Activated naive CD4-positive, alpha-beta T cell treated with anti-CD3 and anti-CD28 coated beads, Interleukin-2, amount 50 U/mL, for 72 hours (primary cell): ENCODE measurements at regions not wholly inside any gene's neighbourhood (a gene's known extent, or its start where the extent isn't known, plus 50 kb on each side); places are given as distances from the start of the nearest gene placed in this dataset.

Experiments used
- ATAC-seq, 2 donors: fragments of 150-1000 bp; cut with Tn5 transposase; 2 replicates each; pipeline ENCODE4 v1.10.0; 2021; ENCODE audit warnings: mild to moderate bottlenecking in 2 of 2, moderate library complexity in 2 of 2
- DNase-seq, 2 donors: peaks; one replicate each; pipeline ENCODE4 v3.0.0; 2021 to 2022; ENCODE audit warnings: low spot score in 2 of 2
- H3K27ac Mint-ChIP-seq, 2 donors: one replicate each; pipeline ENCODE4 v1.8.0; 2022; ENCODE audit warnings: mild to moderate bottlenecking in 2 of 2, mixed read lengths in 2 of 2
- H3K36me3 Mint-ChIP-seq, 2 donors: one replicate each; pipeline ENCODE4 v1.8.0; 2022; ENCODE audit warnings: mixed read lengths in 2 of 2
- H3K9me3 Mint-ChIP-seq, 2 donors: one replicate each; pipeline ENCODE4 v1.8.0; 2022; ENCODE audit warnings: mixed read lengths in 2 of 2

DNA sequence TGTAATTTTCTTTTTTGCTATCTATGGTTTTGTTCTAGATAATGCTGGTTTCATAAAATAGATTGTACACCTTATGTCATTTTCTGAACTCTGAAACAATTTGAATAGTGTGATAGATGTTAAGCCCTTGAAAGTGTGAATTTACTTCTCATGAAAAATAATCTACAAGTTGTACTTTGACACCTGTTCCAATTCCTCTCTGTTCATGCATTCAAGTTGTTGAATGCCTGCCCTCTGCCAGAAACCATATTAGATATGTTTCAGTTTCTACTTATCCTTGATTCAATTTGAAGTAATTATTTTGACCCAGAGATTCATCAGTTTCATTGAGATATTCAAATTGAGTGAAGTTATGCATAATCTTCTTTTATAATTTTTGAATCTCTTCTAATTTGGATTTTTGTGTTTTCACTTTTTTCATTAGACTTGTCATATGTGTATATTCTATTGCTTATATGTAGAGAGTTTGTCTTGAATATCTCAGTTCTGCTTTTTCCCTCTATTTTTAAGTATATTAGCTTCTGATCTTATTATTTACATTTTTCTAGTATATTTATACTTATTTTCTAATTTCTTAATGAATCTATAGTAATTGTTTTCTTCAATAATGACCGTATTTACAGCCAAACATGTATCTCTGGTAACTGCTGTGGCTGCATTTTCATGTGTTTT, 143.3 kb upstream of the TACR1 start:
- DNase-seq (no peak), ATAC-seq (no peak)
- Mint-ChIP-seq H3K9me3 (no peaks in the 10 kb centered on the region), H3K27ac (no peak overlapping the region), H3K36me3 (no peaks in the 10 kb centered on the region)

DNA sequence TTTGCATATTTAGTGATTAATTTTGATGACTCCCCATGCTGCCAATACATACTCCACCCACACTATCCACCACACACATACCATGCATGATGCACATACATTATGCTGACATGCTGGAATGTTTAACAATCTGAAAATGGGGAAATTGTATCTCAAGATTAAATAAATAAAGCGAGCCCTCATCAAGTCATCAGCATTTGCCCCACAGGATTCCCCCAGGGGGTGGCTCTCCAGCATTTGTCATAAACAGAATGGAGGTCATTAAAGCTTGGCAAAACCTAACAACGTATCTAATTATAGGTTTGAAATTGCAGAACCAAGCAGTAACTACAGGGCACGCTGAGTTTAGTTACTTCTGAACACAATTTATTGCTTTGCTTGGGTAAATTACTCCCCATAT, 141.2 kb upstream of the TACR1 start:
- DNase-seq (no peak), ATAC-seq (no peak)
- no peaks in the 10 kb centered on the region for H3K36me3 Mint-ChIP-seq
- no peak overlapping the region for H3K27ac Mint-ChIP-seq
- no peaks in the 10 kb centered on the region for H3K9me3 Mint-ChIP-seq

DNA sequence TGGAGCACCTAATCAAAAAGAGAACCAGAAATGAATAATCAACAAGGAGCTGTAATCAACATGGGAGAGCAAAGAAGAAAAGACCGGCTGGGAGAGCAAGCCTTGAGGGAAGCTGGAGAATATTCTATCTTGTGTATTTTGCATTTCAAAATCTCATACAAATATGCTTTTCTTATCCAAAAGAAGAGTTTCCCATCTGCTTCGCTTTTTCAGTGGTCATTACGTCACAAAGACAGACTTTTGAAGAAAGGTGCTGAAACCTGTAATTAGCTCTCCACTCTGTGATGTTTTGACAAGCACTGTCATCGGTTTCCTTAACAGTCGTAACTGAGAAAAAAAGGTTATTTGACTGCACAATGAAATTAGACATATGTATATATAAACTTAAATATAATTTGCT, 139.1 kb upstream of the TACR1 start:
- peaks cover 0 to 5% of the 10 kb centered on the region in 2 donors for H3K36me3 Mint-ChIP-seq
- ATAC-seq = no peak
- no peak overlapping the region for H3K27ac Mint-ChIP-seq
- no peaks in the 10 kb centered on the region for H3K9me3 Mint-ChIP-seq
- no peak for DNase-seq

DNA sequence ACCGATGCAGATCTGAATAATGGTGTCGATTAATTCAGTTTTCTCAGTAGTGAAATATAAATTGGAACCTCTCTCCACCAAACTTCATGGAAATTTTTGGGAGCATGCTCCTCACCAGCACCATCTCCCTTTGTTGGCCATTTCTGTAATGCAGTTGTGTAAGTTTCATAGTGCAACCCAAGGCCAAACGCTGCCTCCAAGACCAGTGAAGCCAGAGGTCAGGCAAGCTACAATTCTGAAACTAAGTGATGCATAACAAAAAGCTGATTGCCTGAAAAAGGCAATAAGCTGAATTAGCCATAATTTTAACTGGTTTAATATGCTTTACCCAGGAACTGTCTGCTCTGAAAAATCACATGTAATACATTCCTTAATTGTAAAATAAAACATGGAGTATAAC, 138.3 kb upstream of the TACR1 start:
- H3K9me3 Mint-ChIP-seq = no peaks in the 10 kb centered on the region
- no peak for DNase-seq
- ATAC-seq = no peak
- H3K36me3 Mint-ChIP-seq = peaks cover 0 to 5% of the 10 kb centered on the region in 2 donors
- H3K27ac Mint-ChIP-seq = no peak overlapping the region

DNA sequence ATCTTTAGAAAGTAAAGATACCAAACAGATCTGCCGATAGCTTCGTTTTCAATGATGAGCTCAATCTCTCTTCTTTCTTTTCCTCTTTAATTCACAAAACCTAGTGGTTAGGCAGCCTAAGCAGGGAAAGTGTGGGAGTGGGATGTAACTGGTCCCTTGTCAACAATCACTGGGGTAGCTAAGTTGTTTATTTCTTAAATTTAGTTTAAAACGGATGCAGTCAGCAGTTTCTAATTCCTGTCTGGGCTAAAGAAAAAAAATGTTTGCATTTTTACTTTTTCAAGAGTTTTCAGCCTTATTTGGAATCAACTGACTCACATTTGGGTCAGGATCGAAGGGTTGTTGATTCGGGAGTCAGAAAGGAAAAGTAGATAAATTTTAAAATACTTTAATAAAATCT, 137.7 kb upstream of the TACR1 start:
- DNase-seq = no peak
- no peak for ATAC-seq
- H3K9me3 Mint-ChIP-seq = no peaks in the 10 kb centered on the region
- H3K36me3 Mint-ChIP-seq = peaks cover 0 to 5% of the 10 kb centered on the region in 2 donors
- H3K27ac Mint-ChIP-seq = no peak overlapping the region

DNA sequence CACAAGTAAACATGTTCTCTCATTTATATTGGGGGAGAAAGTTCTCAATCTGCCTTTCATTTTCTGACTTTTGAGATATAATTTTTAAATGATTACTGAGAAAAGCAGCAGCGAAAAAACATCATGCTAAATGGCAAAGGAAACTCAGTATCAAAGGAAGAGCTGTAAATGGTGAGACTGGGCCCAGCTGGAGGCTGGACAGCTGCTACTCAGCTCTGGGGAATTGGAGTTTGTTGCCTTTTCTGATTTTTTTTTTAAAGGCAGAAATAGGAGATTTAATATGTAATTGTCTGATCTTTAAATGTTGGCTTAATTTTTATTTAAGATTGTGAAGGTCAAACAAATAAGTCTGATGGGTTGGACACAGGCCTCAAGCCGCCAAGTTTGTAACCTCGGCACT, 137.1 kb upstream of the TACR1 start:
- no peak for ATAC-seq
- Mint-ChIP-seq H3K27ac (no peak overlapping the region), H3K36me3 (peaks cover 0 to 5% of the 10 kb centered on the region in 2 donors), H3K9me3 (no peaks in the 10 kb centered on the region)
- DNase-seq = no peak

DNA sequence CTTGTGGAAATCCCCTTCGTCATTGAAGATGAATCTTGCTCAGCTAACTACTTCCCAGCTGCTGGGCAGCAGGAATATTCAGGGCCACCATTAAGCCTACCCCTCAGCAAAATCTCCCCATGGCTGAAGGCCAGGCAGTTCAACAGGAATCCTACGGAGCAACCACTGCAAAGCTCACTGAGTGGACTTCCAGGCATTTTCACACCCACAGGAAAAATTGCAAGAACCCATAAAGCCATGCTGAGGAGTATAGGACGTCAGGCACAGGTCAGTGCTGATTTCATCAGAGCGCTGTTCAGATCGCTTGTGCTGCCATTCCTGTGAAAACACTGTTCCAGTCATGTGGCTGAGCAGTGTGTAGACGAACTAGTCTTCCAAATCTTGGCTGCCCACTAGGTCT, 134.8 kb upstream of the TACR1 start:
- Mint-ChIP-seq H3K36me3 (peaks cover 0 to 5% of the 10 kb centered on the region in 2 donors), H3K9me3 (no peaks in the 10 kb centered on the region), H3K27ac (no peak overlapping the region)
- DNase-seq (no peak), ATAC-seq (no peak)

DNA sequence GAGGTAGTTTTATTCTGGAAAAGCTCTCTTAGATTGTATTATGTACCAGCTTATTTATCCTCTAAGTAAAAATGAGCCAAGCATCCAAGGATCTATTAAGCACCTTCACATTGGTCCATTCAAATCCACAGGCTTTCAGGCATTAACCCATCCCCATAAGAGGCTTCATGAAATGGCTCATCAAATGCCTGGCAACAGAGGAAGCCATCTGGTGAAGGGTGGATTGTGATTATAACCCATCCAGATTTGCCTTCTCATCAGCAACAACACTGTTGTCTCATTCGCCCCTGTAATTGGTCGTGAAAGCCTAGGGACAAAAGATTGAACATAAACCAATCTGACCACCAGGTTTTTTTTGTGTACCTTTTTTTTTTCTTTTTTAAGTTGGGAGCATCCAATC, 134.3 kb upstream of the TACR1 start:
- H3K36me3 Mint-ChIP-seq = peaks cover 0 to 5% of the 10 kb centered on the region in 2 donors
- no peak overlapping the region for H3K27ac Mint-ChIP-seq
- ATAC-seq (no peak), DNase-seq (no peak)
- H3K9me3 Mint-ChIP-seq = no peaks in the 10 kb centered on the region

DNA sequence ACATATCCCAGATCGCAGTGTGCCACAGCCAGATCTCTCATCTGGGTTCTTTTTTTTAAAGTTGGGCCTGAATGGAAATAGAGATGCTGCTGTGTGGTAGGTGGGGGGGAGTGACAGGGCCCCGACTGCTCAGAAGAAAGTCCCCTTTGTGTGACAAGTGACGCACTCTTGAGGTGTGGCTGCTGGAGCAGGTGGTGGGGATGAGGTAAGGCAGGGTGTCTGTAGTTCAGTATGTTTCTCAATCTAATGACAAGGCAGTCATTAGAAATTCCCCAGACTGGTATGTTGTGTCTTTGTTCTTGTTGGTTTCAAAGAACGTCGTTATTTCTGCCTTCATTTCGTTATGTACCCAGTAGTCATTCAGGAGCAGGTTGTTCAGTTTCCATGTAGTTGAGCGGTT, 128.8 kb upstream of the TACR1 start:
- Mint-ChIP-seq H3K9me3 (no peaks in the 10 kb centered on the region), H3K36me3 (peaks cover 0 to 5% of the 10 kb centered on the region in 2 donors), H3K27ac (no peak overlapping the region)
- ATAC-seq (no peak), DNase-seq (no peak)

DNA sequence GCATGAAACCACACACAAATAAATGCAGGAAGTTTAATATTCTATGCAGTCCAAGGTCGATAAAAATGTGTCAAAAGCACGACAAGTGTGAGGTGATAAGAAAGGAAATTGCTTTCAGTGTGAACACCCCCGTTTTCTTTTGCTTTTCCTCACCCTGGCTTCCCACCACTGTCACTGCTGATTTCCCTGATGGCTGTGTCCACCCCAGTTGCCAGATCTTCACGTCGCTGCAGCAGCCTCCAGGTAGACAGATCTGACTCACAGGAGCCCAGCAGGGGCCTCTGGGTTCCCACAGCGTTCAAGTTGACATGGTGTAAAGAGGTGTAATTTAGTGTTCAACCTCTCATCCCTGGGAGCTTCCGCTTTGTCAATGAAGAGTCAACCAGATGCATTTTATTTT, 128.0 kb upstream of the TACR1 start:
- no peak for ATAC-seq
- Mint-ChIP-seq H3K27ac (no peak overlapping the region), H3K9me3 (no peaks in the 10 kb centered on the region), H3K36me3 (peaks cover 0 to 5% of the 10 kb centered on the region in 2 donors)
- DNase-seq = no peak

DNA sequence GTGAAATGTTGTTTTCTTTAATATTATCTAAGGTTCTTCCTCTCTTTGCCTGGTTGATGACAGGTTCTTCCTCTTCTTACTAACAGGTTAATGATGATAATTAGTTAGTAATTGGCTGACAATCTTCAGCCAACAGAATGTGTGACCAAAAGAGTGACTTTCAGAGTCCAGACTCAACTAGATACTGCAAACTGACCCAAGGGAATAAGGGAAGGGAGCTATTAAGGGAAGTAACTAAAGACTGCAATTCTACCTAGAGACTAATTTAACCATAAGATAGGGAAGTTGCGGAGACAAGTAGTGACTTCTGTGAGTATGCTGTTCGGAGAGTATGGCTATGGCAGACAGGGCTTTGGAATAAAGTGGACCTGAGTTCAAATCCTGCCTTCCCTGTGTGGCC, 127.3 kb upstream of the TACR1 start:
- Mint-ChIP-seq H3K9me3 (no peaks in the 10 kb centered on the region), H3K36me3 (peaks cover 0 to 5% of the 10 kb centered on the region in 2 donors), H3K27ac (no peak overlapping the region)
- ATAC-seq (no peak), DNase-seq (no peak)

DNA sequence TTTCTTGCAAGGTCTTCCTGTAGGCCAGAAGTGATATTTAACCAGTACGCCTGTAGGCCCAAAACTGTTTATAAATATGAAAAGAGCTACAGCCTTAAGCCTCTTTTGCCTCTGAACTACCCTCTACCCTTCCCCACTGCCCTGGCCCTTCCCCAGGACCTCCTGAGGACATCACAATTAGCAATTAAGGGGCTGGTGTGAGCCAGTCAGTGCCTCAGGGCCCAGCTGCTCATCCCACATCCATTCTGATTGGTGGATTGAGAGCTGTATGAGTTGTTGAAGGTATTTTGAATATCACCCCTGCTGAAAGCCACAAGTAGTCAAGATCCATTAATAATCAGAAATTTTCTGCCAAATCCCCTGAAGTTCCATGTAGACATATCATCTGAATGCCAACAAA, 126.3 kb upstream of the TACR1 start:
- H3K36me3 Mint-ChIP-seq = peaks cover 0 to 5% of the 10 kb centered on the region in 2 donors
- H3K27ac Mint-ChIP-seq = no peak overlapping the region
- no peak for ATAC-seq
- no peak for DNase-seq
- no peaks in the 10 kb centered on the region for H3K9me3 Mint-ChIP-seq

DNA sequence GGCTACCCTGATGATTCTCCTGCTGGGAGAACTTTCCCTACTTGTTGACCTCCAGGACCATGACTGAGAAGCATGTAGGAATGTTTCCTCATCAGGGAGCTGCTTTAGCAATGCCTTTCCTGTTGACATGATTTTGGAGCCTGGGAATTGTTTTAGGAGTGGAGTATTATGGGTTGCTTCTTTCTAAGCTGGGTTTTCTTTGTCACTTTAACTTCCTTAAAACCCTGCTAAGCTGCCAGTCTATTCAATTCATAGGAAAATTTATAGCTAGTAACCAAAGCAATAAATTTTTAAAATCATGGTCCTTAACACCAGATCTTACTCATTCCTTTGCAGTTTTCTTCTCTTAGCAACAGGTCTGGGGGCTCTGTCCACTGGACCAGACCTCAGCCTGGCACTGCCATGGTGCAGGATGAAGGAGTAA, 125.6 kb upstream of the TACR1 start:
- DNase-seq = no peak
- H3K9me3 Mint-ChIP-seq = no peaks in the 10 kb centered on the region
- peaks cover 0 to 5% of the 10 kb centered on the region in 2 donors for H3K36me3 Mint-ChIP-seq
- ATAC-seq = no peak
- H3K27ac Mint-ChIP-seq = no peak overlapping the region

DNA sequence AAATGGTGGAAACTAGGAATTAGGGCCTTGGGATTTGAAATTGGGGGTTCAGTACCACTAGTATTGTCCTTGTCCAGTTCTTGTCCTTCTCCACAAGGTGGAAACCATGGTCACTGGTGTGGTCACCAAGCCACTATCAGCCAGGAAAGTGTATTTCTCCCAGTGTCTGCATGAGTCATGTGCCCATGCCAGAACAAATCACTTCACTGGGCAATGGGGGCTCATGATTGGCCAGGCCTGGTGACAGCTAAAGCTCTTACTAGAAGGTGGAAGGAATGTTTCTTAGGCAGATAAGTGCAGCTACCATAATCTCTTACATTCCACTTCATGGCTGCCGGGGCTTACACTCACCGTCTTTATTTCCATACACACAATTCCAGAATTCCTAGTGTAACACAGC, 124.8 kb upstream of the TACR1 start:
- Mint-ChIP-seq H3K36me3 (peaks cover 0 to 5% of the 10 kb centered on the region in 2 donors), H3K9me3 (no peaks in the 10 kb centered on the region), H3K27ac (no peak overlapping the region)
- ATAC-seq = no peak
- no peak for DNase-seq

DNA sequence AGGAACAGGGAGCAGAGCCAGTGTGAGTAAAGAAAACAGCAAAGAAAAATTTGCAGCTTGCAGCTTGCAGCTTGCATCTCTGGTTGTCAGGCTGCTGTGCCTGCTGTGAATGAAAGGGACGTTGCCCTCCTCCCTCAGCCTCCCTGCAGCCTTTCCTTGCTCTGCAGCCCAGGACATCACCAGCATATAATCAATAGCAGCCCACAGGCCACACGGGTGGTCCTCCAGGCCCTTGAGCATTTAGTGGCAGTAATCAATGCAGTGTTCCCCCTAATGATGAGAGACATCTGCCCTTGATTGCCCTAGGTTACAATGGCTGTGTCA, 122.2 kb upstream of the TACR1 start:
- ATAC-seq (no peak), DNase-seq (no peak)
- Mint-ChIP-seq H3K27ac (no peak overlapping the region), H3K9me3 (no peaks in the 10 kb centered on the region), H3K36me3 (no peaks in the 10 kb centered on the region)

DNA sequence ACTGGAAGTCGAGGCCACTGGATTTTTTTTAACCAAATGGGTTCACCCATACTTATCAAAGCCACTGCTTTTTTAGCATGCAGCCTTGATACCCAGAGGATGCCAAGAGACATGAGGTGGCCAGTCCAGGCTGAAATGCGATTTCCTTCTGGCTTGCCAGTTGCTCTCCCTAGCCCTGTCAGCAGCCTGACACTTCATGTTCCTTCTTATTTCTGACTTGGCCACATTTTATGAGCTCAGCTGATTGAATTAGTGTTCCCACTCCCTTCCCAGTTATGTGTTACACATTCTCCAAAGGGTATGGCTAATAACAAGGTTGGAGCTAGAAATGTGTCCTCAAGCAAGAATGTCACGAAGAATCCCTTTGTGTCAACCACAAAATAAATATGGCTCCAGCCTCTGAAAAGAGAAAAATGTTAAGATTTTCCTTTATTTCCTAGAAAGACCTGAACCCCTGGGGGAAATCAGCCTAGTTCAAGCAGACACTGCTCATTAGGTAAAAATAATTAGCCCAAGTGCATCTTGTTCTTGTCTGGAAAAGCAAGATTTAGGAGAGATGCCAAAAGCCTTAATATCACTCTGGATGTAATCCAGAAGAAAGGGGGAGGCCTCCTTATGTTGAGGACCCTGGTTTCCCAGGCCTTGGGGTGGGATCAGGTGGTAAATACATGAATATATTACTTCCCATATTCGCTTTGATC, 121.7 kb upstream of the TACR1 start:
- no peaks in the 10 kb centered on the region for H3K36me3 Mint-ChIP-seq
- no peaks in the 10 kb centered on the region for H3K9me3 Mint-ChIP-seq
- ATAC-seq = no peak
- H3K27ac Mint-ChIP-seq = no peak overlapping the region
- DNase-seq = no peak

DNA sequence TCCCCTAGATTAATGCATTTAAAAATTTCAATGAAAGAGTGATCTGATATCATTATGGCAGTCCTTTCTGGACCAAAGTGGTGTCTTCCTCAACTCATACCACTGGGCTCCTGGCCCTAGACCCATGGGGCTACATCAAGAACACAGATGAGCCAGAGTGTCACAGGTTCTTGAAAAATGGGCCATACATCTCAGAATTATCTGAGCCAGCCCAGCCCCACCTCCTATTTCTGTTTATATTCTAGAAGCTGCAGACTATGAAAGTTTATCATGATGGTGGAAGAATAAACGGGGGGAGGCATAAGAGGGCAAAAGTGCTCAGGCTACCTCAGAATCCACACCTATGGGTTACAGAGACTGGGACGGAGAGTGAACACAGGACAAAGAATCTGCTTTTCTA, 120.6 kb upstream of the TACR1 start:
- Mint-ChIP-seq H3K9me3 (no peaks in the 10 kb centered on the region), H3K27ac (no peak overlapping the region), H3K36me3 (no peaks in the 10 kb centered on the region)
- ATAC-seq (no peak), DNase-seq (no peak)

DNA sequence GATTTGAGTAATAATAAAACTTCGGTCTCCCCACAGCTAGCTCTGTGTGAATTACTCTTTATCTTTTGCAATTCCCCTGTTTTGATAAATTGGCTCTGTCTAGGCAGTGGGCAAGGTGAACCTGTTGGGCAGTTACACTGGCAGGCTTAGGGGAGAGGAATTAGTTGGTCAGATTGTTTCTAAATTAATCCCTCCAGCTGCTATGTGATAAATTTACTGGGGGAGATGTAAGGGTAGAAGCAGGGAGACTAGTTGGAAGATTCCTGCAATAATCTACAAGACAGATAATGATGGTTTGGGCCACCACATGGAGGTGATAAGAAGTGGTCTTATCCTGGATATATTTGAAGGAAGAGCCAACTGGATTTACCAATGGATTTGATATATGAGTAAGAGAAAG, 118.5 kb upstream of the TACR1 start:
- DNase-seq = no peak
- ATAC-seq = no peak
- H3K36me3 Mint-ChIP-seq = no peaks in the 10 kb centered on the region
- H3K27ac Mint-ChIP-seq = no peak overlapping the region
- H3K9me3 Mint-ChIP-seq = no peaks in the 10 kb centered on the region
